WTC11 (cell line): ENCODE measurements at regions not wholly inside any gene's neighbourhood (a gene's known extent, or its start where the extent isn't known, plus 50 kb on each side); places are given as distances from the start of the nearest gene placed in this dataset.

Experiments
- ATAC-seq: fragments of 200-7000 bp; cut with Tn5 transposase; 2 replicates; pipeline ENCODE4 v1.10.0; 2021; ENCODE audit warnings: mild to moderate bottlenecking, moderate library complexity
- CTCF ChIA-PET: fragments of 300-600 bp; sonication (Branson Sonifier 250); formaldehyde crosslinking; loops from one replicate; lab custom pipeline; 2021; ENCODE audit warnings: antibody characterized with exemption; lab: Charles Lee
- POLR2A ChIA-PET: fragments of 350-600 bp; sonication (Branson Sonifier 250); formaldehyde crosslinking; loops from one replicate; lab custom pipeline; 2021; ENCODE audit warnings: antibody characterized with exemption; lab: Charles Lee
- DNase-seq: peaks from one replicate; pipeline ENCODE4 v3.0.0; 2021; ENCODE audit warnings: low spot score
- H3K27ac Mint-ChIP-seq: 2 replicates; pipeline ENCODE4 v1.8.0; 2021; ENCODE audit warnings: mixed read lengths
- H3K27me3 Mint-ChIP-seq: 2 replicates; pipeline ENCODE4 v1.8.0; 2021; ENCODE audit warnings: low read depth, mild to moderate bottlenecking, moderate library complexity, mixed read lengths
- H3K36me3 Mint-ChIP-seq: 2 replicates; pipeline ENCODE4 v1.8.0; 2021; ENCODE audit warnings: mixed read lengths
- H3K4me1 Mint-ChIP-seq: 2 replicates; pipeline ENCODE4 v1.8.0; 2022; ENCODE audit warnings: mixed read lengths
- H3K4me3 Mint-ChIP-seq: 2 replicates; pipeline ENCODE4 v1.8.0; 2021; ENCODE audit warnings: mild to moderate bottlenecking, moderate library complexity, mixed read lengths
- H3K9me3 Mint-ChIP-seq: 2 replicates; pipeline ENCODE4 v1.8.0; 2021; ENCODE audit warnings: mixed read lengths
- ATF6 ChIP-seq: sonication (generic); formaldehyde crosslinking; IDR thresholded peaks from 2 replicates; pipeline ENCODE4 v1.8.1; 2023; ENCODE audit warnings: mild to moderate bottlenecking, missing genetic modification reagents
- CBFB ChIP-seq: sonication (generic); formaldehyde crosslinking; IDR thresholded peaks from 2 replicates; pipeline ENCODE4 v1.8.1; 2022; ENCODE audit warnings: mild to moderate bottlenecking, low read depth, missing genetic modification reagents
- CREB1 ChIP-seq: sonication (generic); formaldehyde crosslinking; IDR thresholded peaks from 2 replicates; pipeline ENCODE4 v1.8.0; 2023; ENCODE audit warnings: mild to moderate bottlenecking, missing genetic modification reagents
- CTCF ChIP-seq: fragments of 200-600 bp; IDR thresholded peaks from 2 replicates; pipeline ENCODE4 v1.8.0; 2022; ENCODE audit warnings: antibody characterized with exemption
- E2F5 ChIP-seq: sonication (generic); formaldehyde crosslinking; IDR thresholded peaks from 2 replicates; pipeline ENCODE4 v1.8.1; 2022; ENCODE audit warnings: mild to moderate bottlenecking, moderate library complexity, missing genetic modification reagents
- ELF4 ChIP-seq: sonication (generic); formaldehyde crosslinking; IDR thresholded peaks from 2 replicates; pipeline ENCODE4 v1.8.1; 2022; ENCODE audit warnings: low read depth, mild to moderate bottlenecking, moderate library complexity, missing genetic modification reagents
- ERG ChIP-seq: fragments of 250-450 bp; sonication (Bioruptor Pico); IDR thresholded peaks from 2 replicates; pipeline ENCODE4 v1.8.0; 2021; ENCODE audit warnings: mild to moderate bottlenecking
- ESRRA ChIP-seq: sonication (generic); formaldehyde crosslinking; IDR thresholded peaks from 2 replicates; pipeline ENCODE4 v1.8.1; 2022; ENCODE audit warnings: mild to moderate bottlenecking, missing genetic modification reagents, borderline replicate concordance
- ETV6 ChIP-seq: sonication (generic); formaldehyde crosslinking; IDR thresholded peaks from 2 replicates; pipeline ENCODE4 v1.8.1; 2022; ENCODE audit warnings: mild to moderate bottlenecking, missing genetic modification reagents
- FOXJ3 ChIP-seq: sonication (generic); formaldehyde crosslinking; IDR thresholded peaks from 2 replicates; pipeline ENCODE4 v1.9.0; 2021; ENCODE audit warnings: missing genetic modification reagents, mild to moderate bottlenecking, borderline replicate concordance
- FOXK1 ChIP-seq: sonication (generic); formaldehyde crosslinking; IDR thresholded peaks from 2 replicates; pipeline ENCODE4 v1.8.0; 2022; ENCODE audit warnings: mild to moderate bottlenecking, moderate library complexity, missing genetic modification reagents
- FOXP1 ChIP-seq: sonication (generic); formaldehyde crosslinking; IDR thresholded peaks from 2 replicates; pipeline ENCODE4 v1.8.0; 2022; ENCODE audit warnings: missing genetic modification reagents, mild to moderate bottlenecking, moderate library complexity, borderline replicate concordance
- FOXP4 ChIP-seq: sonication (generic); formaldehyde crosslinking; IDR thresholded peaks from 2 replicates; pipeline ENCODE4 v1.8.0; 2022; ENCODE audit warnings: mild to moderate bottlenecking, missing genetic modification reagents
- IRF1 ChIP-seq: sonication (generic); formaldehyde crosslinking; IDR thresholded peaks from 2 replicates; pipeline ENCODE4 v1.8.0; 2023; ENCODE audit warnings: missing genetic modification reagents
- MAX ChIP-seq: sonication (generic); formaldehyde crosslinking; IDR thresholded peaks from 2 replicates; pipeline ENCODE4 v1.8.0; 2022; ENCODE audit warnings: mild to moderate bottlenecking, missing genetic modification reagents
- MYBL2 ChIP-seq: sonication (generic); formaldehyde crosslinking; IDR thresholded peaks from 2 replicates; pipeline ENCODE4 v1.8.1; 2023; ENCODE audit warnings: mild to moderate bottlenecking, moderate library complexity, missing genetic modification reagents
- NFE2L1 ChIP-seq: sonication (generic); formaldehyde crosslinking; IDR thresholded peaks from 2 replicates; pipeline ENCODE4 v1.8.1; 2023; ENCODE audit warnings: missing genetic modification reagents
- NR2C2 ChIP-seq: sonication (generic); formaldehyde crosslinking; IDR thresholded peaks from 2 replicates; pipeline ENCODE4 v1.8.0; 2022; ENCODE audit warnings: mild to moderate bottlenecking, missing genetic modification reagents
- RORB ChIP-seq: fragments of 250-450 bp; sonication (Bioruptor Pico); IDR thresholded peaks from 2 replicates; pipeline ENCODE4 v1.9.0; 2021; ENCODE audit warnings: mild to moderate bottlenecking
- TEAD1 ChIP-seq: sonication (generic); formaldehyde crosslinking; IDR thresholded peaks from 2 replicates; pipeline ENCODE4 v1.8.0; 2022; ENCODE audit warnings: mild to moderate bottlenecking, missing genetic modification reagents
- ZBTB21 ChIP-seq: sonication (generic); formaldehyde crosslinking; IDR thresholded peaks from 2 replicates; pipeline ENCODE4 v1.8.1; 2023; ENCODE audit warnings: mild to moderate bottlenecking, missing genetic modification reagents, borderline replicate concordance
- ZBTB43 ChIP-seq: sonication (generic); formaldehyde crosslinking; IDR thresholded peaks from 2 replicates; pipeline ENCODE4 v1.8.1; 2023; ENCODE audit warnings: mild to moderate bottlenecking, missing genetic modification reagents
- ZNF416 ChIP-seq: fragments of 250-450 bp; sonication (Bioruptor Pico); IDR thresholded peaks from 2 replicates; pipeline ENCODE4 v1.9.0; 2021; ENCODE audit warnings: mild to moderate bottlenecking, inconsistent platforms
- ZNF512 ChIP-seq: sonication (generic); formaldehyde crosslinking; IDR thresholded peaks from 2 replicates; pipeline ENCODE4 v1.8.1; 2022; ENCODE audit warnings: missing genetic modification reagents, borderline replicate concordance
- ZNF671 ChIP-seq: fragments of 250-450 bp; sonication (Bioruptor Pico); IDR thresholded peaks from 2 replicates; pipeline ENCODE4 v1.8.0; 2021; ENCODE audit warnings: mild to moderate bottlenecking

GRCh38 chr13:83352391-83352790 lies 529.9 kb downstream of the SLITRK1 start:
- DNase-seq (no peak), ATAC-seq (no peak)
- Mint-ChIP-seq H3K27me3 (no peaks in the 10 kb centered on the region), H3K27ac (no peak overlapping the region), H3K4me3 (no peak overlapping the region), H3K4me1 (no peaks in the 10 kb centered on the region), H3K9me3 (no peaks in the 10 kb centered on the region), H3K36me3 (no peaks in the 10 kb centered on the region)
- ChIA-PET CTCF (no interaction called here), POLR2A (no interaction called here)
- TF ChIP-seq MAX (CRISPR knock-in tag) (no peak), FOXP4 (CRISPR knock-in tag) (no peak), TEAD1 (CRISPR knock-in tag) (no peak), FOXK1 (CRISPR knock-in tag) (no peak), IRF1 (CRISPR knock-in tag) (no peak), ZBTB21 (CRISPR knock-in tag) (no peak), FOXJ3 (CRISPR knock-in tag) (no peak), ERG (CRISPR knock-in tag) (no peak), CTCF (no peak), ZNF416 (CRISPR knock-in tag) (no peak), ETV6 (CRISPR knock-in tag) (no peak), E2F5 (CRISPR knock-in tag) (no peak), ESRRA (CRISPR knock-in tag) (no peak), NFE2L1 (CRISPR knock-in tag) (no peak), ZBTB43 (CRISPR knock-in tag) (no peak), NR2C2 (CRISPR knock-in tag) (no peak), ZNF671 (no peak), RORB (no peak), CREB1 (CRISPR knock-in tag) (no peak), FOXP1 (no peak)

- no peak for ATAC-seq
- CTCF ChIA-PET = no interaction called here
- TF ChIP-seq ATF6 (CRISPR knock-in tag) (no peak), ZNF512 (no peak), CBFB (no peak), MYBL2 (no peak), MAX (CRISPR knock-in tag) (no peak), NFE2L1 (CRISPR knock-in tag) (no peak), ELF4 (no peak), ESRRA (CRISPR knock-in tag) (no peak), FOXJ3 (CRISPR knock-in tag) (no peak)
These were observed 531.7 kb downstream of the SLITRK1 start for GRCh38 chr13:83350569-83350968.

More at GRCh38 chr13:83350569-83350968, 531.7 kb downstream of the SLITRK1 start:
- no peak overlapping the region for H3K27ac Mint-ChIP-seq
- H3K36me3 Mint-ChIP-seq = no peaks in the 10 kb centered on the region
- no peaks in the 10 kb centered on the region for H3K27me3 Mint-ChIP-seq
- H3K9me3 Mint-ChIP-seq = no peaks in the 10 kb centered on the region
- DNase-seq = no peak
- H3K4me3 Mint-ChIP-seq = no peak overlapping the region
- no peaks in the 10 kb centered on the region for H3K4me1 Mint-ChIP-seq
- POLR2A ChIA-PET = no interaction called here
